WTC11 (cell line): ENCODE measurements at regions not wholly inside any gene's neighbourhood (a gene's known extent, or its start where the extent isn't known, plus 50 kb on each side); places are given as distances from the start of the nearest gene placed in this dataset.

ENCODE experiments used
- CTCF ChIP-seq: fragments of 200-600 bp; IDR thresholded peaks from 2 replicates; pipeline ENCODE4 v1.8.0; 2022; ENCODE audit warnings: antibody characterized with exemption
- FOXK1 ChIP-seq: sonication (generic); formaldehyde crosslinking; IDR thresholded peaks from 2 replicates; pipeline ENCODE4 v1.8.0; 2022; ENCODE audit warnings: mild to moderate bottlenecking, moderate library complexity, missing genetic modification reagents
- FOXP1 ChIP-seq: sonication (generic); formaldehyde crosslinking; IDR thresholded peaks from 2 replicates; pipeline ENCODE4 v1.8.0; 2022; ENCODE audit warnings: missing genetic modification reagents, mild to moderate bottlenecking, moderate library complexity, borderline replicate concordance
- MAX ChIP-seq: sonication (generic); formaldehyde crosslinking; IDR thresholded peaks from 2 replicates; pipeline ENCODE4 v1.8.0; 2022; ENCODE audit warnings: mild to moderate bottlenecking, missing genetic modification reagents
- TEAD1 ChIP-seq: sonication (generic); formaldehyde crosslinking; IDR thresholded peaks from 2 replicates; pipeline ENCODE4 v1.8.0; 2022; ENCODE audit warnings: mild to moderate bottlenecking, missing genetic modification reagents

- TF ChIP-seq MAX (no peak), FOXK1 (CRISPR knock-in tag) (no peak), FOXP1 (CRISPR knock-in tag) (no peak), TEAD1 (CRISPR knock-in tag) (no peak), CTCF (no peak)
Observed at GRCh38 chr13:83733293-83733692, 149.0 kb downstream of the SLITRK1 start.
